SK-MEL-5 (cell line): ENCODE measurements at regions not wholly inside any gene's neighbourhood (a gene's known extent, or its start where the extent isn't known, plus 50 kb on each side); places are given as distances from the start of the nearest gene placed in this dataset.

Experiments used
- DNase-seq: peaks from one replicate; pipeline ENCODE4 v3.0.0-alpha.2; 2016; ENCODE audit warnings: low read depth, low spot score
- in situ Hi-C: cut with HindIII; loops from 2 replicates; pipeline ENCODE4 v1.10.0; 2016; ENCODE audit warnings: low sequenced_read_pairs, high pct_unique_total_duplicates, low pct_unique_long_range_greater_than_20kb

GRCh38 chr7:31284106-31284505 is 56.4 kb downstream of the NEUROD6 start:
- in situ Hi-C loops: no loop called here
- no peak for DNase-seq

GRCh38 chr7:31271641-31272405 is 68.7 kb downstream of the NEUROD6 start:
- in situ Hi-C loops: no loop called here
- DNase-seq: no peak

- no peak for DNase-seq
- in situ Hi-C loops: no loop called here
Measured at GRCh38 chr7:31267486-31267885, 73.0 kb downstream of the NEUROD6 start.

GRCh38 chr7:31263338-31263737 is 77.2 kb downstream of the NEUROD6 start:
- no peak for DNase-seq
- in situ Hi-C loops: no loop called here

GRCh38 chr7:31261341-31261740 is 79.2 kb downstream of the NEUROD6 start:
- DNase-seq: no peak
- in situ Hi-C loops: no loop called here

GRCh38 chr7:31260851-31261250 is 79.7 kb downstream of the NEUROD6 start:
- DNase-seq: no peak
- in situ Hi-C loops: no loop called here

GRCh38 chr7:31258391-31258790 is 82.1 kb downstream of the NEUROD6 start:
- in situ Hi-C loops: no loop called here
- no peak for DNase-seq

- DNase-seq: no peak
- in situ Hi-C loops: no loop called here
Measured at GRCh38 chr7:31256506-31256905, 84.0 kb downstream of the NEUROD6 start.

- in situ Hi-C loops: no loop called here
- DNase-seq: no peak
Measured at GRCh38 chr7:31254926-31255325, 85.6 kb downstream of the NEUROD6 start.

- no peak for DNase-seq
- in situ Hi-C loops: no loop called here
Measured at GRCh38 chr7:31253532-31253931, 87.0 kb downstream of the NEUROD6 start.

GRCh38 chr7:31251441-31251840 is 89.1 kb downstream of the NEUROD6 start:
- in situ Hi-C loops: no loop called here
- DNase-seq: no peak

- in situ Hi-C loops: no loop called here
- DNase-seq: no peak
Measured at GRCh38 chr7:31249671-31250070, 90.9 kb downstream of the NEUROD6 start.

- no peak for DNase-seq
- in situ Hi-C loops: no loop called here
Measured at GRCh38 chr7:31236868-31237267, 103.7 kb downstream of the NEUROD6 start.

- DNase-seq: no peak
- in situ Hi-C loops: no loop called here
Measured at GRCh38 chr7:31234836-31235605, 105.5 kb downstream of the NEUROD6 start.

GRCh38 chr7:31228957-31229356 is 111.6 kb downstream of the NEUROD6 start:
- no peak for DNase-seq
- in situ Hi-C loops: no loop called here

- in situ Hi-C loops: no loop called here
- DNase-seq: no peak
Measured at GRCh38 chr7:31214751-31215150, 125.8 kb downstream of the NEUROD6 start.

GRCh38 chr7:31211281-31211680 is 129.2 kb downstream of the NEUROD6 start:
- DNase-seq: no peak
- in situ Hi-C loops: no loop called here

GRCh38 chr7:31204071-31204470 is 136.5 kb downstream of the NEUROD6 start:
- no peak for DNase-seq
- in situ Hi-C loops: no loop called here

- in situ Hi-C loops: no loop called here
- no peak for DNase-seq
Measured at GRCh38 chr7:31203551-31203950, 137.0 kb downstream of the NEUROD6 start.
